Testis (tissue), 2 donors: ENCODE measurements at regions not wholly inside any gene's neighbourhood (a gene's known extent, or its start where the extent isn't known, plus 50 kb on each side); places are given as distances from the start of the nearest gene placed in this dataset.

Experiments used
- POLR2A ChIP-seq: fragments of 450-650 bp; IDR thresholded peaks from one replicate; pipeline ENCODE4 v1.6.1; 2017; ENCODE audit warnings: antibody characterized with exemption, mild to moderate bottlenecking, moderate library complexity
- TF ChIP-seq, protein P1 (sequence below), 3 experiments: fragments of 450-650 bp in 2 of 3; fragments of 200-600 bp in 1 of 3; sonication (generic) in 1 of 3; IDR thresholded peaks; one replicate each; pipeline ENCODE4 v1.5.1; 2016 to 2019; ENCODE audit warnings: antibody characterized with exemption in 3 of 3, mild to moderate bottlenecking in 2 of 3, moderate library complexity in 1 of 3

DNA sequence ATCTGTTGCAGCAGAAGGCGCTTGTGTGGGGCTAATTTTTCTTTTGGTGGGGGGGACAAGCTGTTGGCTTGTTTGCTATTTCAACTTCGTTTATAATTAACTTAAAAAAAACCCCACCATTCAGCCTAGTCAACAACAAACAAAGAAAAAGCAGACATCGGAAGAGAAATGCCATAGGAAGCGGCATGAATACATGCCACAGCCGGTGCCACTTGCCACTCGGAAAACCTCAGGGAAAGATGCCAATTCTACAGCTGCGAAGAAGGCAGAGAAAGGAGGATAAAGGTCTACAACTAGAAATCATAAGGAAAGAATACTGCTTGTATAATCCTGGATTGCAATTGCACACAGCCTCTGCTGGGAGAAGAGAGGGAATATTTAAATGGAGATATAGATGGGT, 254.4 kb upstream of the PMFBP1 start:
- TF ChIP-seq, protein P1, sequence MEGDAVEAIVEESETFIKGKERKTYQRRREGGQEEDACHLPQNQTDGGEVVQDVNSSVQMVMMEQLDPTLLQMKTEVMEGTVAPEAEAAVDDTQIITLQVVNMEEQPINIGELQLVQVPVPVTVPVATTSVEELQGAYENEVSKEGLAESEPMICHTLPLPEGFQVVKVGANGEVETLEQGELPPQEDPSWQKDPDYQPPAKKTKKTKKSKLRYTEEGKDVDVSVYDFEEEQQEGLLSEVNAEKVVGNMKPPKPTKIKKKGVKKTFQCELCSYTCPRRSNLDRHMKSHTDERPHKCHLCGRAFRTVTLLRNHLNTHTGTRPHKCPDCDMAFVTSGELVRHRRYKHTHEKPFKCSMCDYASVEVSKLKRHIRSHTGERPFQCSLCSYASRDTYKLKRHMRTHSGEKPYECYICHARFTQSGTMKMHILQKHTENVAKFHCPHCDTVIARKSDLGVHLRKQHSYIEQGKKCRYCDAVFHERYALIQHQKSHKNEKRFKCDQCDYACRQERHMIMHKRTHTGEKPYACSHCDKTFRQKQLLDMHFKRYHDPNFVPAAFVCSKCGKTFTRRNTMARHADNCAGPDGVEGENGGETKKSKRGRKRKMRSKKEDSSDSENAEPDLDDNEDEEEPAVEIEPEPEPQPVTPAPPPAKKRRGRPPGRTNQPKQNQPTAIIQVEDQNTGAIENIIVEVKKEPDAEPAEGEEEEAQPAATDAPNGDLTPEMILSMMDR (IDR thresholded peaks at IDR 0.05): no peak
- no peak for TF ChIP-seq POLR2A
